HCT116 (cell line): ENCODE measurements at regions not wholly inside any gene's neighbourhood (a gene's known extent, or its start where the extent isn't known, plus 50 kb on each side); places are given as distances from the start of the nearest gene placed in this dataset.

Experiments
- EZH2 ChIP-seq: fragments of 200-600 bp; sonication (generic); IDR thresholded peaks from 2 replicates; pipeline ENCODE4 v1.6.1; 2017; ENCODE audit warnings: antibody characterized with exemption, mixed run types
- POLR2AphosphoS5 ChIP-seq: IDR thresholded peaks from 2 replicates; pipeline ENCODE4 v1.6.1; 2011; ENCODE audit warnings: mild to moderate bottlenecking, low read depth, low read length, moderate library complexity
- REST ChIP-seq: IDR thresholded peaks from 2 replicates; pipeline ENCODE4 v1.6.1; 2012; ENCODE audit warnings: low read depth
- SIN3A ChIP-seq: IDR thresholded peaks from 2 replicates; pipeline ENCODE4 v1.6.1; 2012; ENCODE audit warnings: low read depth
- TCF7L2 ChIP-seq: IDR thresholded peaks from 2 replicates; pipeline ENCODE4 v1.7.0; 2011; ENCODE audit warnings: borderline replicate concordance, inconsistent platforms; ENCODE audit not compliant: insufficient read depth, insufficient read length; ENCODE audit errors: extremely low read depth
- YY1 ChIP-seq: IDR thresholded peaks from 2 replicates; pipeline ENCODE4 v1.6.1; 2011; ENCODE audit warnings: low read length, low read depth, moderate library complexity, mild to moderate bottlenecking; ENCODE audit not compliant: insufficient replicate concordance; ENCODE audit errors: extremely low read depth
- TF ChIP-seq, protein P1 (sequence below), 3 experiments: fragments of 200-600 bp in 1 of 3; sonication (generic) in 1 of 3; IDR thresholded peaks in 2 of 3; conservative IDR thresholded peaks in 1 of 3; 2 replicates each; pipeline ENCODE4 v1.5.1; 2012 to 2017; ENCODE audit warnings: low read depth in 2 of 3, low read length in 2 of 3, antibody characterized with exemption in 1 of 3, borderline replicate concordance in 1 of 3, control low read depth in 1 of 3, mild to moderate bottlenecking in 1 of 3, mixed read lengths in 1 of 3, mixed run types in 1 of 3, moderate library complexity in 1 of 3; ENCODE audit not compliant: insufficient read depth in 1 of 3

DNA sequence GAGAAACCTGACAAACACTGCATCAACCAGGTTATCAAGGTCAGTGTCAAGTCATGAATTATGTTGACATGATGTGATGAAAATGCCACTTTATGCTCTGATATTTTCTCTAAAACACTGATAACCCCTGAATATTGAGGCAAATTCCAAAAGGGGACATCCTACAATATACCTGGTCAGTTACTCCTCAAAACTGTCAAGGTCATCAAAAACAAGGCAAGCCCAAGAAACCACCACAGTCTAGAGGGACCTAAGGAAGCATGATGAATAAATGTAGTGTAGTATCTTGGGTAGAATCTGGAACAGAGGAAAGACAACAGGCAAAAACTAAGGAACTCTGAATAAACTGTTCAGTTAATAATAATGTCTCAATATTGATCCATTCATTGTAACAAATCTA lies 275.3 kb upstream of the THRB start:
- no peak for TF ChIP-seq REST
- no peak for TF ChIP-seq EZH2
- TF ChIP-seq, protein P1, sequence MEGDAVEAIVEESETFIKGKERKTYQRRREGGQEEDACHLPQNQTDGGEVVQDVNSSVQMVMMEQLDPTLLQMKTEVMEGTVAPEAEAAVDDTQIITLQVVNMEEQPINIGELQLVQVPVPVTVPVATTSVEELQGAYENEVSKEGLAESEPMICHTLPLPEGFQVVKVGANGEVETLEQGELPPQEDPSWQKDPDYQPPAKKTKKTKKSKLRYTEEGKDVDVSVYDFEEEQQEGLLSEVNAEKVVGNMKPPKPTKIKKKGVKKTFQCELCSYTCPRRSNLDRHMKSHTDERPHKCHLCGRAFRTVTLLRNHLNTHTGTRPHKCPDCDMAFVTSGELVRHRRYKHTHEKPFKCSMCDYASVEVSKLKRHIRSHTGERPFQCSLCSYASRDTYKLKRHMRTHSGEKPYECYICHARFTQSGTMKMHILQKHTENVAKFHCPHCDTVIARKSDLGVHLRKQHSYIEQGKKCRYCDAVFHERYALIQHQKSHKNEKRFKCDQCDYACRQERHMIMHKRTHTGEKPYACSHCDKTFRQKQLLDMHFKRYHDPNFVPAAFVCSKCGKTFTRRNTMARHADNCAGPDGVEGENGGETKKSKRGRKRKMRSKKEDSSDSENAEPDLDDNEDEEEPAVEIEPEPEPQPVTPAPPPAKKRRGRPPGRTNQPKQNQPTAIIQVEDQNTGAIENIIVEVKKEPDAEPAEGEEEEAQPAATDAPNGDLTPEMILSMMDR (IDR thresholded peaks at IDR 0.05 in 2 of 3, conservative IDR thresholded peaks at IDR 0.05 in 1 of 3; ENCODE audit: borderline replicate concordance in 1 of 3, insufficient read depth in 1 of 3, low read depth in 2 of 3, low read length in 2 of 3): no peak
- no peak for TF ChIP-seq POLR2AphosphoS5
- TF ChIP-seq YY1: no peak
- TF ChIP-seq SIN3A: no peak
- no peak for TF ChIP-seq TCF7L2
